IMR-90 (cell line): ENCODE measurements at regions not wholly inside any gene's neighbourhood (a gene's known extent, or its start where the extent isn't known, plus 50 kb on each side); places are given as distances from the start of the nearest gene placed in this dataset.

Source experiments
- ATAC-seq: fragments of 200-7000 bp; cut with Tn5 transposase; 2 replicates; pipeline ENCODE4 v1.9.1; 2020; ENCODE audit warnings: low read depth, mild to moderate bottlenecking, moderate library complexity
- BruUV-seq: library from RNA; stranded (reverse); fragments of 400-500 nt; replicated peaks from 2 replicates; lab custom pipeline; 2021; lab: Mats Ljungman, UMichigan
- CTCF ChIA-PET: fragments of 300-600 bp; formaldehyde crosslinking; extraction: SDS; loops from one replicate; lab custom pipeline; 2021; ENCODE audit warnings: antibody characterized with exemption; lab: Yijun Ruan, JAX
- POLR2A ChIA-PET: fragments of 300-600 bp; sonication (Branson Sonifier 250); formaldehyde crosslinking; loops from one replicate; lab custom pipeline; 2022; ENCODE audit warnings: antibody characterized with exemption; ENCODE audit not compliant: unreplicated experiment; lab: Charles Lee
- DNase-seq: peaks from one replicate; pipeline ENCODE4 v3.0.0; 2013
- H2AFZ ChIP-seq: replicated peaks from 2 replicates; pipeline ENCODE3; 2013; ENCODE audit warnings: low read length, mild to moderate bottlenecking; ENCODE audit not compliant: poor library complexity
- H2AK5ac ChIP-seq: 2 replicates; pipeline ENCODE4 v1.6.1; 2013; ENCODE audit warnings: low read depth, low read length, inconsistent platforms
- H2AK9ac ChIP-seq: replicated peaks from 2 replicates; pipeline ENCODE3; 2013; ENCODE audit warnings: mild to moderate bottlenecking, low read depth, low read length, moderate library complexity; ENCODE audit not compliant: poor library complexity
- H2BK120ac ChIP-seq: 2 replicates; pipeline ENCODE4 v1.6.1; 2013; ENCODE audit warnings: low read depth, low read length, inconsistent platforms
- H2BK15ac ChIP-seq: 3 replicates; pipeline ENCODE4 v1.6.1; 2013; ENCODE audit warnings: low read depth, low read length, inconsistent platforms
- H2BK20ac ChIP-seq: 2 replicates; pipeline ENCODE4 v1.6.1; 2013; ENCODE audit warnings: low read depth, mild to moderate bottlenecking, inconsistent platforms, low read length, moderate library complexity
- H2BK5ac ChIP-seq: 2 replicates; pipeline ENCODE4 v1.6.1; 2013; ENCODE audit warnings: mild to moderate bottlenecking, low read depth, low read length, inconsistent platforms; ENCODE audit not compliant: poor library complexity, severe bottlenecking
- H3K14ac ChIP-seq: replicated peaks from 2 replicates; pipeline ENCODE4 v1.6.1; 2013; ENCODE audit warnings: low read depth, low read length, inconsistent platforms
- H3K18ac ChIP-seq: 2 replicates; pipeline ENCODE4 v1.6.1; 2013; ENCODE audit warnings: low read depth, low read length, control low read depth
- H3K23ac ChIP-seq: 2 replicates; pipeline ENCODE4 v1.6.1; 2013; ENCODE audit warnings: low read depth, low read length, inconsistent platforms
- H3K27ac ChIP-seq: 2 replicates; pipeline ENCODE4 v1.5.1; 2013; ENCODE audit warnings: mild to moderate bottlenecking, control low read depth, low read length; ENCODE audit not compliant: insufficient read depth
- H3K27me3 ChIP-seq: 2 replicates; pipeline ENCODE4 v1.6.1; 2013; ENCODE audit warnings: low read length; ENCODE audit not compliant: control insufficient read depth, insufficient read depth
- H3K36me3 ChIP-seq: 2 replicates; pipeline ENCODE4 v1.6.1; 2013; ENCODE audit warnings: low read length, mixed read lengths; ENCODE audit not compliant: control insufficient read depth, insufficient read depth
- H3K4ac ChIP-seq: 2 replicates; pipeline ENCODE4 v1.6.1; 2013; ENCODE audit warnings: low read depth, low read length, inconsistent platforms
- H3K4me1 ChIP-seq: 2 replicates; pipeline ENCODE4 v1.6.1; 2013; ENCODE audit warnings: low read length, mixed read lengths; ENCODE audit not compliant: control insufficient read depth, insufficient read depth
- H3K4me2 ChIP-seq: 2 replicates; pipeline ENCODE4 v1.6.1; 2013; ENCODE audit warnings: low read depth, mild to moderate bottlenecking, control low read depth, low read length, moderate library complexity
- H3K4me3 ChIP-seq: 2 replicates; pipeline ENCODE4 v1.5.1; 2013; ENCODE audit warnings: low read depth, mild to moderate bottlenecking, control low read depth, low read length, moderate library complexity; ENCODE audit not compliant: insufficient read depth
- H3K56ac ChIP-seq: 2 replicates; pipeline ENCODE4 v1.6.1; 2013; ENCODE audit warnings: low read length, inconsistent platforms; ENCODE audit not compliant: insufficient read depth; ENCODE audit errors: extremely low read depth
- H3K79me1 ChIP-seq, 2 experiments: 2 replicates each; pipeline ENCODE4 v1.6.1; 2013; ENCODE audit warnings: low read length in 2 of 2, inconsistent platforms in 1 of 2, low read depth in 1 of 2
- H3K9ac ChIP-seq: 2 replicates; pipeline ENCODE4 v1.6.1; 2013; ENCODE audit warnings: low read depth, low read length, control low read depth
- H3K9me1 ChIP-seq: 2 replicates; pipeline ENCODE4 v1.6.1; 2013; ENCODE audit warnings: low read length, inconsistent platforms; ENCODE audit not compliant: insufficient read depth
- H3K9me3 ChIP-seq: 2 replicates; pipeline ENCODE4 v1.6.1; 2013; ENCODE audit warnings: low read length; ENCODE audit not compliant: control insufficient read depth, insufficient read depth
- H4K20me1 ChIP-seq: 2 replicates; pipeline ENCODE4 v1.6.1; 2013; ENCODE audit warnings: low read length, inconsistent platforms; ENCODE audit not compliant: insufficient read depth
- H4K5ac ChIP-seq: 2 replicates; pipeline ENCODE4 v1.6.1; 2013; ENCODE audit warnings: mild to moderate bottlenecking, low read depth, low read length, control low read depth
- H4K8ac ChIP-seq, 2 experiments: 2 replicates each; pipeline ENCODE4 v1.6.1; 2013; ENCODE audit warnings: low read depth in 2 of 2, low read length in 2 of 2, control low read depth in 1 of 2, inconsistent platforms in 1 of 2
- H4K91ac ChIP-seq: 2 replicates; pipeline ENCODE4 v1.6.1; 2013; ENCODE audit warnings: low read depth, low read length, inconsistent platforms; ENCODE audit not compliant: insufficient read depth
- MXI1 ChIP-seq: IDR thresholded peaks from 2 replicates; pipeline ENCODE4 v1.6.1; 2012; ENCODE audit warnings: low read depth, mild to moderate bottlenecking, low read length, moderate library complexity, borderline replicate concordance
- WGBS, 2 experiments: methylation state at CpG; one replicate each; pipeline versions ENCODE4 v1.1.5 to v1.1.7; 2013; ENCODE audit warnings: missing lambda C conversion rate in 2 of 2; ENCODE audit not compliant: insufficient read length in 1 of 2; ENCODE audit errors: extremely low coverage in 2 of 2; 5-methylcytosine and 5-hydroxymethylcytosine counted together
- dilution Hi-C: fragments of 300-500 bp; cut with HindIII; formaldehyde crosslinking; loops from one replicate; pipeline ENCODE4 v1.14.3; 2018; ENCODE audit warnings: low sequenced_read_pairs; ENCODE audit not compliant: unreplicated experiment
- in situ Hi-C: fragments of 300-500 bp; cut with MboI; formaldehyde crosslinking; loops from 3 replicates; pipeline ENCODE4 v1.14.3; 2019; ENCODE audit warnings: low sequenced_read_pairs, inconsistent platforms, mixed read lengths
- intact Hi-C: fragments of 100-400 bp; cut with micrococcal nuclease; formaldehyde crosslinking; loops from 2 replicates; pipeline ENCODE4 v1.10.0; 2022

DNA sequence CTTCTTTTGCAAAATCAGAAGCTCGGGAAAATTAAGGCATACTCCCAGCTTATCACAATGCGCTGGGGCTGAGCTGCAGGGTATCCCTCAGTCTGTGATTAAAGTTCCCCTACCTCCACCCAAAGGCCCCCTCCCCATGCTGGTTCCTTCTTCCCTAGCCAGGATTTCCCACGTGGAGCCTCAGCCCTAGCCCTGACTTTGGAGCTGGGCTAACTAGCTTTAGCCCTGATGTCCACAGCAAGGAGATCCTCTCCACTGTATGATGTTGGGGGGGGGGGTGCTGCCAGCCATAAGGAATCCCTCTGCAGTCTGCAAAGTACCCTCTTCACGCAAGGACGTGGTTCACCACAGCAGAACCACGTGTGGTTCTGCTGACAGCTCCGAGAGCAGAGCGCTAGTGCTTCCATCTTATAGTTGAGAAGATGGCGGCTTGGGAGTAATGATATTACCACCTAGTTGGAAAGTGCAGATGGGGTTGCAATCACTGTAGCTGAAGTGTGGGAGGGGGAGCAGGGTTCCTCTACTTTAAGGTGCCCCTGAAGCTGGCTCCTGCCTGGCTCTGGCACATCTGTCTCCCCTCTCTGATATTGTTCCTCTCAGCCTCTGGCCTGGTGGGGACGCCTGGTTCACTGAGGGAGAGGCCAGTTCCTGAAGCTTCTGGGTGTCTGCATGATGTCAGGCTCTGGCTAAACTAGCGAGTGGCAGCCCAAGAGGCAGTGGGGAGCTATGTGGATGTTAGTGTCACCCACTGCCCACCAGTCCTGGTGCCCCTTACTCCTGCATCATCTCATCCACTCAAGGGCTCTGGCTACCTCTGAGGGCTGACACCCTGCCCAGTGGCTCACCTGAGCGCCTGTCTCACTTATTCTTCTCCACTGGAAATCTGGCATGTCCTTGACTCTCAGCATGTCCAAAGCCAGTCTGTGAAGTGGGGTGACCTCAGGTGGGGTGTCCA lies 270.7 kb downstream of the RPS24 start:
- intact Hi-C loops, result loop anchor here (5.0 to 10.0 kb wide), 3 partner anchors 92 to 670 kb away; no protein-coding TSS in a partner anchor
- H4K91ac ChIP-seq, result no peak overlapping the region
- no peak overlapping the region for H4K8ac ChIP-seq
- H3K36me3 ChIP-seq, result no peaks in the 10 kb centered on the region
- H2BK5ac ChIP-seq, result no peak overlapping the region
- no peak overlapping the region for H3K56ac ChIP-seq
- H3K9me3 ChIP-seq, result no peaks in the 10 kb centered on the region; the same call in 1 of the 2 replicates
- no peak for ATAC-seq
- H3K27ac ChIP-seq, result no peak overlapping the region
- ChIA-PET POLR2A (no interaction called here), CTCF (no interaction called here)
- BruUV-seq, result no TSS peak
- TF ChIP-seq MXI1, result no peak
- no peak overlapping the region for H2BK15ac ChIP-seq
- H2AFZ ChIP-seq, result no peak overlapping the region
- no peak overlapping the region for H3K23ac ChIP-seq
- no peak overlapping the region for H3K4me3 ChIP-seq
- H3K18ac ChIP-seq, result no peak overlapping the region
- H3K27me3 ChIP-seq, result 0 out of 2 replicates have a peak, but pooled peaks cover 2% of the 10 kb centered on the region
- no peak overlapping the region for H3K4me2 ChIP-seq
- H3K9me1 ChIP-seq, result peaks cover 10% of the 10 kb centered on the region
- no peaks in the 10 kb centered on the region for H3K79me1 ChIP-seq
- DNase-seq, result no peak
- peaks cover 3% of the 10 kb centered on the region; the same call in 1 of the 2 replicates for H3K4me1 ChIP-seq
- H4K5ac ChIP-seq, result no peak overlapping the region
- dilution Hi-C loops, result no loop called here
- in situ Hi-C loops, result loop anchor here (10.0 kb wide), 1 partner anchor 260 kb away; no protein-coding TSS in a partner anchor
- no peak overlapping the region for H2BK120ac ChIP-seq
- WGBS, 2 experiments, result 100% methylated on average over 2 of the region's 12 CpGs; no CpG with 5 or more reads in 1 of the 2 experiments
- H3K9ac ChIP-seq, result no peak overlapping the region
- H2BK20ac ChIP-seq, result no peak overlapping the region
- H3K14ac ChIP-seq, result no peak overlapping the region
- H3K4ac ChIP-seq, result no peak overlapping the region
- H2AK9ac ChIP-seq, result no peak overlapping the region
- H2AK5ac ChIP-seq, result no peak overlapping the region
- no peaks in the 10 kb centered on the region; the same call in 1 of the 2 replicates for H4K20me1 ChIP-seq
